ENCODE measurements at regions not wholly inside any gene's neighbourhood (a gene's known extent, or its start where the extent isn't known, plus 50 kb on each side); places are given as distances from the start of the nearest gene placed in this dataset.

DNA sequence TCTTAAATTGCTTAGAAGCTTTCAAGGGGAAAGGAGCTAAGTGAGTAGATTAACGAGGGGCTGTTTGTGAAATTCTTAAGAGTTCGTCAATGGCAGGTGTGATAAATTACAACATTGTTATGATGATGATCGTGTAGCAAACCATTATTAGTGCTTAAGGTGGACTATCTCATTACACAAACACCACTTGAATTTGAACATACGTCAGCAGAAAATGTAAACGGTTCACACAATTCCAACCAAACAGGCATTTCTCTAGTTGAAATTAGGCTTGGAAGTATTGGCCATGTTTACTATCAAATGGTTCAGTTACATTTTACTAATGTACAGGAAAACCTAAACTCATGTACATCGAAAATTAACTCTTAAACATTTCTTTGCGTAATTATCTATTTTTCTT is 102.8 kb downstream of the PYDC2 start:
- TF ChIP-seq EP300 (IDR thresholded peaks at IDR 0.05) = no peak
- TF ChIP-seq, protein P1, sequence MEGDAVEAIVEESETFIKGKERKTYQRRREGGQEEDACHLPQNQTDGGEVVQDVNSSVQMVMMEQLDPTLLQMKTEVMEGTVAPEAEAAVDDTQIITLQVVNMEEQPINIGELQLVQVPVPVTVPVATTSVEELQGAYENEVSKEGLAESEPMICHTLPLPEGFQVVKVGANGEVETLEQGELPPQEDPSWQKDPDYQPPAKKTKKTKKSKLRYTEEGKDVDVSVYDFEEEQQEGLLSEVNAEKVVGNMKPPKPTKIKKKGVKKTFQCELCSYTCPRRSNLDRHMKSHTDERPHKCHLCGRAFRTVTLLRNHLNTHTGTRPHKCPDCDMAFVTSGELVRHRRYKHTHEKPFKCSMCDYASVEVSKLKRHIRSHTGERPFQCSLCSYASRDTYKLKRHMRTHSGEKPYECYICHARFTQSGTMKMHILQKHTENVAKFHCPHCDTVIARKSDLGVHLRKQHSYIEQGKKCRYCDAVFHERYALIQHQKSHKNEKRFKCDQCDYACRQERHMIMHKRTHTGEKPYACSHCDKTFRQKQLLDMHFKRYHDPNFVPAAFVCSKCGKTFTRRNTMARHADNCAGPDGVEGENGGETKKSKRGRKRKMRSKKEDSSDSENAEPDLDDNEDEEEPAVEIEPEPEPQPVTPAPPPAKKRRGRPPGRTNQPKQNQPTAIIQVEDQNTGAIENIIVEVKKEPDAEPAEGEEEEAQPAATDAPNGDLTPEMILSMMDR (IDR thresholded peaks at IDR 0.05) = no peak
- no peak for TF ChIP-seq POLR2A (IDR thresholded peaks at IDR 0.05; ENCODE audit: low read depth)
- TF ChIP-seq POLR2AphosphoS5 (IDR thresholded peaks at IDR 0.05) = no peak

Measured in esophagus muscularis mucosa (tissue), 4 donors.